Thoracic aorta (tissue), 2 donors: ENCODE measurements at regions not wholly inside any gene's neighbourhood (a gene's known extent, or its start where the extent isn't known, plus 50 kb on each side); places are given as distances from the start of the nearest gene placed in this dataset.

Source experiments
- ATAC-seq: fragments of 150-250 bp; one replicate; pipeline ENCODE4 v1.8.0; 2017; ENCODE audit warnings: low read depth; ENCODE audit not compliant: insufficient number of reproducible peaks, low FRiP score
- DNase-seq: peaks from one replicate; pipeline ENCODE4 v3.0.0-alpha.2; 2020; ENCODE audit warnings: low spot score
- H3K27ac ChIP-seq, 2 donors: fragments of 200-600 bp; sonication (generic); 1 replicate in 1 of 2; 2 replicates in 1 of 2; pipeline ENCODE4 v1.5.1; 2016; ENCODE audit warnings: mild to moderate bottlenecking in 2 of 2, moderate library complexity in 2 of 2
- H3K27me3 ChIP-seq: fragments of 200-600 bp; sonication (generic); replicated peaks from 2 replicates; pipeline ENCODE4 v1.6.0; 2016; ENCODE audit warnings: mild to moderate bottlenecking; ENCODE audit not compliant: insufficient read depth
- H3K36me3 ChIP-seq: fragments of 200-600 bp; sonication (generic); one replicate; pipeline ENCODE4 v1.5.1; 2016
- H3K4me1 ChIP-seq, 2 donors: fragments of 200-600 bp; sonication (generic); 1 replicate in 1 of 2; 2 replicates in 1 of 2; pipeline versions ENCODE4 v1.5.1 to v1.6.0; 2016; ENCODE audit warnings: low read depth in 2 of 2, mild to moderate bottlenecking in 1 of 2; ENCODE audit not compliant: control insufficient read depth in 1 of 2
- H3K4me3 ChIP-seq: fragments of 200-600 bp; sonication (generic); 2 replicates; pipeline ENCODE4 v1.5.1; 2016; ENCODE audit warnings: mild to moderate bottlenecking
- H3K9me3 ChIP-seq: fragments of 200-600 bp; sonication (generic); 2 replicates; pipeline ENCODE4 v1.5.1; 2016
- CTCF ChIP-seq: fragments of 200-600 bp; sonication (generic); IDR thresholded peaks from one replicate; pipeline ENCODE4 v1.5.1; 2019; ENCODE audit warnings: antibody characterized with exemption

GRCh38 chr2:79434362-79434761 lies 78.5 kb upstream of the CTNNA2 start:
- Histone ChIP-seq H3K4me1 (no peaks in the 10 kb centered on the region), H3K4me3 (no peak overlapping the region), H3K27me3 (no peaks in the 10 kb centered on the region), H3K36me3 (no peaks in the 10 kb centered on the region), H3K27ac (no peak overlapping the region), H3K9me3 (no peaks in the 10 kb centered on the region)
- DNase-seq = no peak
- no peak for TF ChIP-seq CTCF
- no peak for ATAC-seq

- Histone ChIP-seq H3K27me3 (no peaks in the 10 kb centered on the region), H3K4me1 (no peaks in the 10 kb centered on the region), H3K4me3 (no peak overlapping the region), H3K9me3 (no peaks in the 10 kb centered on the region), H3K27ac (no peak overlapping the region), H3K36me3 (no peaks in the 10 kb centered on the region)
- no peak for TF ChIP-seq CTCF
- no peak for DNase-seq
- no peak for ATAC-seq
Observed at GRCh38 chr2:79432731-79433146, 80.1 kb upstream of the CTNNA2 start.

GRCh38 chr2:79428745-79429144 lies 84.1 kb upstream of the CTNNA2 start:
- Histone ChIP-seq H3K4me1 (no peaks in the 10 kb centered on the region), H3K27me3 (no peaks in the 10 kb centered on the region), H3K4me3 (no peak overlapping the region), H3K36me3 (no peaks in the 10 kb centered on the region), H3K27ac (no peak overlapping the region), H3K9me3 (no peaks in the 10 kb centered on the region)
- no peak for TF ChIP-seq CTCF
- ATAC-seq = no peak
- no peak for DNase-seq

- no peaks in the 10 kb centered on the region for H3K9me3 ChIP-seq
- no peak for DNase-seq
- H3K4me3 ChIP-seq = no peak overlapping the region
- no peak for TF ChIP-seq CTCF
- no peak for ATAC-seq
- H3K27ac ChIP-seq = no peak overlapping the region
- H3K36me3 ChIP-seq = no peaks in the 10 kb centered on the region
- no peaks in the 10 kb centered on the region for H3K27me3 ChIP-seq
- no peaks in the 10 kb centered on the region for H3K4me1 ChIP-seq
Observed at GRCh38 chr2:79414690-79415089, 98.2 kb upstream of the CTNNA2 start.

GRCh38 chr2:79394485-79394859 lies 118.4 kb upstream of the CTNNA2 start:
- Histone ChIP-seq H3K4me3 (no peak overlapping the region), H3K27ac (no peak overlapping the region), H3K9me3 (no peaks in the 10 kb centered on the region), H3K36me3 (no peaks in the 10 kb centered on the region), H3K27me3 (no peaks in the 10 kb centered on the region), H3K4me1 (no peaks in the 10 kb centered on the region)
- TF ChIP-seq CTCF = no peak
- DNase-seq = no peak
- no peak for ATAC-seq
